K562 (cell line): ENCODE measurements at regions not wholly inside any gene's neighbourhood (a gene's known extent, or its start where the extent isn't known, plus 50 kb on each side); places are given as distances from the start of the nearest gene placed in this dataset.

Source experiments
- ATAC-seq: fragments of 200-7000 bp; cut with Tn5 transposase; 3 replicates; pipeline ENCODE4 v1.9.1; 2020; ENCODE audit warnings: moderate library complexity
- BruUV-seq: library from RNA; stranded (reverse); fragments of 400-500 nt; replicated peaks from 2 replicates; lab custom pipeline; 2021; lab: Mats Ljungman, UMichigan
- CTCF ChIA-PET: fragments of 300-600 bp; formaldehyde crosslinking; extraction: SDS; loops from one replicate; lab custom pipeline; 2021; ENCODE audit warnings: low intra/inter-chr PET ratio; lab: Yijun Ruan, JAX
- POLR2A ChIA-PET: fragments of 300-600, 350-650 bp; sonication (Branson Sonifier 250); formaldehyde crosslinking; extraction: SDS; loops from one replicate; lab custom pipeline; 2021; ENCODE audit warnings: antibody characterized with exemption, inconsistent platforms; lab: Yijun Ruan, JAX
- DNase-seq, 4 experiments: peaks; one replicate each; pipeline versions ENCODE4 v3.0.0 to v3.0.0-alpha.2; 2011 to 2018; ENCODE audit warnings: low spot score in 3 of 4, mixed read lengths in 3 of 4; ENCODE audit errors: extremely low read depth in 1 of 4
- FAIRE-seq: peaks from 2 replicates; lab custom pipeline; 2011; peaks lifted over from hg19 to GRCh38; lab: Jason Lieb, UNC
- H2AFZ ChIP-seq: 2 replicates; pipeline ENCODE4 v1.6.0; 2011; ENCODE audit warnings: low read depth, low read length, control low read depth, inconsistent platforms
- H3K27ac ChIP-seq: fragments of 200-600 bp; 3 replicates; pipeline ENCODE4 v1.8.0; 2011; ENCODE audit warnings: low read depth, mild to moderate bottlenecking, control low read depth, inconsistent platforms, low read length, moderate library complexity, mixed read lengths; ENCODE audit errors: extremely low read depth
- H3K27me3 ChIP-seq, 2 experiments: fragments of 300-600 bp in 1 of 2; 2 replicates in 1 of 2; 3 replicates in 1 of 2; pipeline versions ENCODE4 v1.6.0 to v1.8.0; 2011; ENCODE audit warnings: inconsistent platforms in 2 of 2, low read length in 2 of 2, mild to moderate bottlenecking in 1 of 2, mixed read lengths in 1 of 2, moderate library complexity in 1 of 2; ENCODE audit not compliant: control insufficient read depth in 2 of 2, insufficient read depth in 2 of 2
- H3K36me3 ChIP-seq: fragments of 300-600 bp; 3 replicates; pipeline ENCODE4 v1.8.0; 2011; ENCODE audit warnings: mild to moderate bottlenecking, low read length, inconsistent platforms; ENCODE audit not compliant: control insufficient read depth, insufficient read depth
- H3K4me1 ChIP-seq, 2 experiments: fragments of 200-600 bp in 1 of 2; replicated peaks in 1 of 2; 2 replicates in 1 of 2; 3 replicates in 1 of 2; pipeline versions ENCODE4 v1.5.1 to v1.8.0; 2011; ENCODE audit warnings: inconsistent platforms in 2 of 2, low read length in 2 of 2, mild to moderate bottlenecking in 1 of 2, mixed read lengths in 1 of 2, moderate library complexity in 1 of 2; ENCODE audit not compliant: control insufficient read depth in 2 of 2, insufficient read depth in 2 of 2
- H3K4me2 ChIP-seq: 2 replicates; pipeline ENCODE4 v1.6.1; 2011; ENCODE audit warnings: low read length, control low read depth, inconsistent platforms, mixed read lengths; ENCODE audit not compliant: insufficient read depth
- H3K4me3 ChIP-seq: fragments of 200-600 bp; sonication (generic), shearing (Covaris generic); 2 replicates; pipeline ENCODE4 v1.5.1; 2016; ENCODE audit warnings: control low read depth, inconsistent platforms
- H3K79me2 ChIP-seq: fragments of 200-600 bp; 3 replicates; pipeline ENCODE4 v1.8.0; 2011; ENCODE audit warnings: low read length, inconsistent platforms; ENCODE audit not compliant: control insufficient read depth, insufficient read depth
- H3K9ac ChIP-seq, 2 experiments: 2 replicates each; pipeline versions ENCODE4 v1.6.0 to v1.6.1; 2011; ENCODE audit warnings: low read depth in 2 of 2, low read length in 2 of 2, control low read depth in 1 of 2, inconsistent platforms in 1 of 2, mild to moderate bottlenecking in 1 of 2, mixed read lengths in 1 of 2; ENCODE audit not compliant: insufficient read depth in 1 of 2
- H3K9me1 ChIP-seq: one replicate; pipeline ENCODE4 v1.6.0; 2011; ENCODE audit warnings: inconsistent platforms, mild to moderate bottlenecking, low read length, moderate library complexity; ENCODE audit not compliant: control insufficient read depth, insufficient read depth
- H3K9me3 ChIP-seq: replicated peaks from 2 replicates; pipeline ENCODE4 v1.5.1; 2011; ENCODE audit warnings: low read depth, low read length, inconsistent platforms; ENCODE audit not compliant: control insufficient read depth, insufficient read depth
- H4K20me1 ChIP-seq: replicated peaks from 2 replicates; pipeline ENCODE4 v1.6.1; 2011; ENCODE audit warnings: low read length, inconsistent platforms, mixed read lengths; ENCODE audit not compliant: control insufficient read depth, insufficient read depth
- DPF2 ChIP-seq: fragments of 450-650 bp; IDR thresholded peaks from 2 replicates; pipeline ENCODE4 v1.6.1; 2016
- ETV1 ChIP-seq: fragments of 450-650 bp; conservative IDR thresholded peaks from 2 replicates; pipeline ENCODE4 v1.6.1; 2016; ENCODE audit warnings: missing genetic modification characterization, control low read depth, low read depth, missing compliant biosample characterization
- GATA2 ChIP-seq: sonication (generic); formaldehyde crosslinking; IDR thresholded peaks from 2 replicates; pipeline ENCODE4 v1.4.0; 2020; ENCODE audit warnings: mild to moderate bottlenecking, missing genetic modification reagents
- MAFG ChIP-seq: fragments of 450-650 bp; conservative IDR thresholded peaks from 2 replicates; pipeline ENCODE4 v1.6.1; 2016; ENCODE audit warnings: missing genetic modification characterization, missing compliant biosample characterization
- PCBP1 ChIP-seq: fragments of 200-400 bp; formaldehyde crosslinking; IDR thresholded peaks from 2 replicates; pipeline ENCODE4 v1.6.1; 2018; ENCODE audit warnings: mild to moderate bottlenecking, low read depth, low read length; ENCODE audit not compliant: poor library complexity, severe bottlenecking
- RHOXF2B ChIP-seq: fragments of 250-450 bp; sonication (Bioruptor Pico); conservative IDR thresholded peaks from 2 replicates; pipeline ENCODE4 v1.5.1; 2021
- SETDB1 ChIP-seq: IDR thresholded peaks from one replicate; pipeline ENCODE4 v1.6.1; 2012; ENCODE audit warnings: low read length, control low read depth, inconsistent platforms
- SMAD3 ChIP-seq: fragments of 450-650 bp; formaldehyde crosslinking; conservative IDR thresholded peaks from 2 replicates; pipeline ENCODE4 v1.4.0; 2020; ENCODE audit warnings: mild to moderate bottlenecking
- SRSF3 ChIP-seq: fragments of 200-400 bp; formaldehyde crosslinking; IDR thresholded peaks from 2 replicates; pipeline ENCODE4 v1.6.1; 2016; ENCODE audit warnings: mild to moderate bottlenecking, low read length, moderate library complexity; ENCODE audit not compliant: insufficient read depth
- TCFL5 ChIP-seq: fragments of 250-450 bp; sonication (Bioruptor Pico); conservative IDR thresholded peaks from 2 replicates; pipeline ENCODE4 v1.6.1; 2021; ENCODE audit warnings: mild to moderate bottlenecking, moderate library complexity, matching md5 sums
- TEAD1 ChIP-seq, 2 experiments: fragments of 450-650 bp in 1 of 2; sonication (generic) in 1 of 2; formaldehyde crosslinking; IDR thresholded peaks; 2 replicates each; pipeline versions ENCODE4 v1.4.0 to v1.8.0; 2020 to 2022; ENCODE audit warnings: mild to moderate bottlenecking in 2 of 2, missing genetic modification reagents in 1 of 2
- ZNF384 ChIP-seq: IDR thresholded peaks from 2 replicates; pipeline ENCODE4 v1.6.1; 2012; ENCODE audit warnings: low read depth, low read length, improper control_type of control experiment
- WGBS: fragments of 100-300 bp; shearing (Covaris generic); methylation state at CpG from one replicate; pipeline ENCODE4 v1.1.6; 2016; ENCODE audit warnings: low coverage, mixed read lengths; ENCODE audit not compliant: insufficient coverage; ENCODE audit errors: missing lambda C conversion rate; 5-methylcytosine and 5-hydroxymethylcytosine counted together
- in situ Hi-C: fragments of 300-500 bp; cut with MboI; formaldehyde crosslinking; loops from 4 replicates; pipeline ENCODE4 v1.15.0; 2018; ENCODE audit warnings: inconsistent platforms, mixed read lengths
- intact Hi-C: fragments of 100-400 bp; cut with micrococcal nuclease; formaldehyde crosslinking; loops from 2 replicates; pipeline ENCODE4 v1.14.2; 2022

DNA sequence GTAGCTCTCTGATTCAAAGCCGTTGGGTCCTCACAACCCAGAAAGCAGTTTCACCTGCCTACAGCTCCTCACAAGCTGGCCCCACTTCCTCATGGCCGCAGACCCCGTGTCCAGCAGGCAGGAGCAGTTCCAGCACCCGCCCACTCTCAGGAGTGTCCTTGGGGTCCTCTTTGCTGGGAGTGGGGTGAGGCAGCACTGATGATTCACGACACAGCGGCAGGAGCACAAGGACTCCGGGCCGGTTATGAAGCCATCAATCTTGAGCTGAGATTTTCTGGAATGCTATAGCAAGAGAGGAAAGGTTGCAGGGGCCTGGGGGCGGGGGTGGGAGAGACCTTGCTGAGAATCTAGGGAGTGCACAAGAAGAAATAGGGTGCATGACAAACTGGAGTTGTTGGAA lies 311.2 kb downstream of the NXPE2 start:
- Histone ChIP-seq H3K9ac (no peak overlapping the region), H3K27me3 (peaks cover 0 to 9% of the 10 kb centered on the region in 2 experiments; a peak in 1 of 5 replicates), H2AFZ (no peak overlapping the region), H3K9me3 (no peaks in the 10 kb centered on the region), H3K4me3 (no peak overlapping the region), H4K20me1 (no peaks in the 10 kb centered on the region), H3K27ac (no peak overlapping the region), H3K4me1 (no peaks in the 10 kb centered on the region; a peak in 1 of 5 replicates), H3K9me1 (no peaks in the 10 kb centered on the region), H3K79me2 (no peaks in the 10 kb centered on the region), H3K4me2 (no peak overlapping the region), H3K36me3 (no peaks in the 10 kb centered on the region)
- ChIA-PET CTCF (no interaction called here), POLR2A (no interaction called here)
- in situ Hi-C loops: no loop called here
- intact Hi-C loops: no loop called here
- FAIRE-seq (no peak), DNase-seq (no peak), ATAC-seq (no peak)
- no peak for TF ChIP-seq GATA2 (CRISPR knock-in tag)
- no peak for TF ChIP-seq SMAD3 (CRISPR knock-in tag)
- TF ChIP-seq ZNF384: no peak
- TF ChIP-seq SETDB1: no peak
- no peak for TF ChIP-seq PCBP1
- no peak for TF ChIP-seq TEAD1 (CRISPR knock-in tag; IDR thresholded peaks at IDR 0.05)
- TF ChIP-seq ETV1 (tag): no peak
- no peak for TF ChIP-seq RHOXF2B
- TF ChIP-seq DPF2: no peak
- TF ChIP-seq TCFL5 (CRISPR knock-in tag): no peak
- no peak for TF ChIP-seq MAFG
- no peak for TF ChIP-seq SRSF3
- BruUV-seq: no TSS peak
- WGBS: 0% methylated on average over 9 of the region's 9 CpGs
